HCT116 (cell line): ENCODE measurements at regions not wholly inside any gene's neighbourhood (a gene's known extent, or its start where the extent isn't known, plus 50 kb on each side); places are given as distances from the start of the nearest gene placed in this dataset.

Experiments
- ATAC-seq: fragments of 200-7000 bp; cut with Tn5 transposase; 2 replicates; pipeline ENCODE4 v1.9.1; 2020; ENCODE audit warnings: mild to moderate bottlenecking, moderate library complexity
- BruUV-seq: library from RNA; stranded (reverse); fragments of 400-500 nt; replicated peaks from 2 replicates; lab custom pipeline; 2021; lab: Mats Ljungman, UMichigan
- CTCF ChIA-PET: fragments of 300-600 bp; sonication (Branson Sonifier 250); formaldehyde crosslinking; loops from one replicate; lab custom pipeline; 2021; ENCODE audit warnings: antibody characterized with exemption; lab: Charles Lee
- POLR2A ChIA-PET: fragments of 300-600, 350-600 bp; sonication (Branson Sonifier 250); formaldehyde crosslinking; loops from one replicate; lab custom pipeline; 2021; ENCODE audit warnings: antibody characterized with exemption; lab: Charles Lee
- RAD21 ChIA-PET, 2 experiments: fragments of 300-600 bp; sonication (Branson Sonifier 250); formaldehyde crosslinking; loops; one replicate each; lab custom pipeline; 2023; ENCODE audit warnings: low total read pairs in 2 of 2; ENCODE audit not compliant: uncharacterized antibody in 2 of 2, unreplicated experiment in 2 of 2, low non-redundant PET in 1 of 2; lab: Charles Lee
- DNase-seq: peaks from one replicate; pipeline ENCODE4 v3.0.0-alpha.2; 2010; ENCODE audit warnings: low read depth, low spot score
- H2AFZ ChIP-seq: fragments of 200-600 bp; shearing (Covaris generic), sonication (generic); 2 replicates; pipeline ENCODE4 v1.6.1; 2017; ENCODE audit warnings: low read depth, mixed run types, mixed read lengths, antibody characterized with exemption, low read length; ENCODE audit not compliant: poor library complexity, severe bottlenecking
- H3K27ac ChIP-seq: 2 replicates; pipeline ENCODE4 v1.5.1; 2012; ENCODE audit warnings: low read depth, low read length
- H3K27me3 ChIP-seq: fragments of 200-600 bp; sonication (generic); 2 replicates; pipeline ENCODE4 v1.6.1; 2016; ENCODE audit warnings: mixed run types, low read length, mixed read lengths; ENCODE audit not compliant: insufficient read depth
- H3K36me3 ChIP-seq, 2 experiments: fragments of 200-500 bp in 1 of 2; fragments of 200-600 bp in 1 of 2; sonication (Bioruptor generic) in 1 of 2; sonication (generic) in 1 of 2; 2 replicates each; pipeline versions ENCODE4 v1.5.1 to v1.6.1; 2014 to 2016; ENCODE audit warnings: low read length in 2 of 2, inconsistent platforms in 1 of 2, mixed read lengths in 1 of 2, mixed run types in 1 of 2; ENCODE audit not compliant: insufficient read depth in 2 of 2, control insufficient read depth in 1 of 2
- H3K4me1 ChIP-seq, 2 experiments: fragments of 200-600 bp in 1 of 2; sonication (generic) in 1 of 2; 2 replicates each; pipeline versions ENCODE4 v1.5.1 to v1.6.1; 2012 to 2017; ENCODE audit warnings: low read length in 2 of 2, inconsistent platforms in 1 of 2, mild to moderate bottlenecking in 1 of 2, mixed read lengths in 1 of 2, mixed run types in 1 of 2, moderate library complexity in 1 of 2; ENCODE audit not compliant: insufficient read depth in 2 of 2, control insufficient read depth in 1 of 2
- H3K4me2 ChIP-seq: fragments of 200-600 bp; sonication (generic); 2 replicates; pipeline ENCODE4 v1.6.1; 2017; ENCODE audit warnings: mixed run types, low read length, mixed read lengths
- H3K4me3 ChIP-seq, 2 experiments: fragments of 200-600 bp in 1 of 2; sonication (generic) in 1 of 2; replicated peaks in 1 of 2; 2 replicates each; pipeline ENCODE4 v1.5.1; 2011 to 2016; ENCODE audit warnings: low read length in 2 of 2, control low read depth in 1 of 2, low read depth in 1 of 2, mild to moderate bottlenecking in 1 of 2, mixed read lengths in 1 of 2, mixed run types in 1 of 2
- H3K79me2 ChIP-seq: fragments of 200-600 bp; sonication (generic); 2 replicates; pipeline ENCODE4 v1.6.1; 2017; ENCODE audit warnings: mild to moderate bottlenecking, mixed run types, low read length, moderate library complexity, mixed read lengths; ENCODE audit not compliant: insufficient read depth
- H3K9ac ChIP-seq: fragments of 200-600 bp; sonication (generic); 2 replicates; pipeline ENCODE4 v1.6.1; 2016; ENCODE audit warnings: low read length, mixed read lengths
- H3K9me2 ChIP-seq: fragments of 200-600 bp; sonication (generic), shearing (Covaris generic); 2 replicates; pipeline ENCODE4 v1.6.1; 2017; ENCODE audit warnings: mixed run types, mild to moderate bottlenecking, moderate library complexity; ENCODE audit not compliant: insufficient read depth
- H3K9me3 ChIP-seq, 2 experiments: fragments of 200-500 bp in 1 of 2; fragments of 200-600 bp in 1 of 2; sonication (Bioruptor generic) in 1 of 2; sonication (generic) in 1 of 2; 2 replicates each; pipeline ENCODE4 v1.6.1; 2014 to 2017; ENCODE audit warnings: low read length in 2 of 2, mixed read lengths in 2 of 2, inconsistent platforms in 1 of 2, low read depth in 1 of 2, mild to moderate bottlenecking in 1 of 2, mixed run types in 1 of 2, moderate library complexity in 1 of 2; ENCODE audit not compliant: control insufficient read depth in 1 of 2, insufficient read depth in 1 of 2
- H4K20me1 ChIP-seq: fragments of 200-600 bp; sonication (generic), shearing (Covaris generic); 2 replicates; pipeline ENCODE4 v1.6.1; 2017; ENCODE audit warnings: mixed run types, mild to moderate bottlenecking, moderate library complexity; ENCODE audit not compliant: insufficient read depth
- ATF3 ChIP-seq: IDR thresholded peaks from 2 replicates; pipeline ENCODE4 v1.6.1; 2012
- CBX3 ChIP-seq: IDR thresholded peaks from 2 replicates; pipeline ENCODE4 v1.6.1; 2012; ENCODE audit warnings: low read depth
- CEBPB ChIP-seq: IDR thresholded peaks from 2 replicates; pipeline ENCODE4 v1.6.1; 2012; ENCODE audit warnings: low read depth
- EGR1 ChIP-seq: IDR thresholded peaks from 2 replicates; pipeline ENCODE4 v1.6.1; 2012; ENCODE audit warnings: low read depth
- ELF1 ChIP-seq: IDR thresholded peaks from 2 replicates; pipeline ENCODE4 v1.6.1; 2012; ENCODE audit warnings: low read depth, borderline replicate concordance
- EZH2 ChIP-seq: fragments of 200-600 bp; sonication (generic); IDR thresholded peaks from 2 replicates; pipeline ENCODE4 v1.6.1; 2017; ENCODE audit warnings: antibody characterized with exemption, mixed run types
- FOSL1 ChIP-seq: IDR thresholded peaks from 2 replicates; pipeline ENCODE4 v1.6.1; 2012; ENCODE audit warnings: low read depth
- JUND ChIP-seq: IDR thresholded peaks from 2 replicates; pipeline ENCODE4 v1.6.1; 2012
- POLR2A ChIP-seq: IDR thresholded peaks from 2 replicates; pipeline ENCODE4 v1.7.0; 2011; ENCODE audit warnings: borderline replicate concordance; ENCODE audit not compliant: insufficient read depth, insufficient read length; ENCODE audit errors: extremely low read depth
- POLR2AphosphoS5 ChIP-seq: IDR thresholded peaks from 2 replicates; pipeline ENCODE4 v1.6.1; 2011; ENCODE audit warnings: mild to moderate bottlenecking, low read depth, low read length, moderate library complexity
- RAD21 ChIP-seq: IDR thresholded peaks from 2 replicates; pipeline ENCODE4 v1.6.1; 2012; ENCODE audit warnings: low read depth, mild to moderate bottlenecking
- SIN3A ChIP-seq: IDR thresholded peaks from 2 replicates; pipeline ENCODE4 v1.6.1; 2012; ENCODE audit warnings: low read depth
- SP1 ChIP-seq: IDR thresholded peaks from 2 replicates; pipeline ENCODE4 v1.6.1; 2012; ENCODE audit warnings: low read depth
- SRF ChIP-seq: IDR thresholded peaks from 2 replicates; pipeline ENCODE4 v1.6.1; 2012; ENCODE audit warnings: low read depth
- TCF7L2 ChIP-seq: IDR thresholded peaks from 2 replicates; pipeline ENCODE4 v1.7.0; 2011; ENCODE audit warnings: borderline replicate concordance, inconsistent platforms; ENCODE audit not compliant: insufficient read depth, insufficient read length; ENCODE audit errors: extremely low read depth
- YY1 ChIP-seq: IDR thresholded peaks from 2 replicates; pipeline ENCODE4 v1.6.1; 2011; ENCODE audit warnings: low read length, low read depth, moderate library complexity, mild to moderate bottlenecking; ENCODE audit not compliant: insufficient replicate concordance; ENCODE audit errors: extremely low read depth
- ZBTB33 ChIP-seq: IDR thresholded peaks from 2 replicates; pipeline ENCODE4 v1.6.1; 2011; ENCODE audit warnings: mild to moderate bottlenecking, low read length, moderate library complexity; ENCODE audit not compliant: insufficient replicate concordance; ENCODE audit errors: extremely low read depth
- ZNF274 ChIP-seq: fragments of 200-500 bp; sonication (Bioruptor generic); IDR thresholded peaks from 2 replicates; pipeline ENCODE4 v1.6.1; 2014; ENCODE audit warnings: mild to moderate bottlenecking, low read depth, low read length, inconsistent platforms
- intact Hi-C: fragments of 100-400 bp; cut with micrococcal nuclease; formaldehyde crosslinking; loops from 2 replicates; pipeline ENCODE4 v1.10.0; 2022
- TF ChIP-seq, protein P1 (sequence below): IDR thresholded peaks from 2 replicates; pipeline ENCODE4 v1.6.1; 2012; ENCODE audit warnings: low read depth
- TF ChIP-seq, protein P2 (sequence below): IDR thresholded peaks from 2 replicates; pipeline ENCODE4 v1.6.1; 2012

- ATAC-seq: no peak
- CTCF ChIA-PET: no interaction called here
- H3K27ac ChIP-seq: no peak overlapping the region
- no peaks in the 10 kb centered on the region for H3K9me3 ChIP-seq
- H3K36me3 ChIP-seq: no peaks in the 10 kb centered on the region
- H4K20me1 ChIP-seq: no peaks in the 10 kb centered on the region
- BruUV-seq: no TSS peak
- H3K9ac ChIP-seq: no peak overlapping the region
- H2AFZ ChIP-seq: no peak overlapping the region
- no peaks in the 10 kb centered on the region for H3K79me2 ChIP-seq
- no peak overlapping the region for H3K4me2 ChIP-seq
- intact Hi-C loops: no loop called here
- H3K9me2 ChIP-seq: no peaks in the 10 kb centered on the region
- no peaks in the 10 kb centered on the region for H3K27me3 ChIP-seq
- no peaks in the 10 kb centered on the region for H3K4me1 ChIP-seq
- H3K4me3 ChIP-seq: no peak overlapping the region
- POLR2A ChIA-PET: no interaction called here
- no peak for TF ChIP-seq ELF1
- TF ChIP-seq EZH2: no peak
- TF ChIP-seq YY1: no peak
- no peak for TF ChIP-seq JUND
- TF ChIP-seq RAD21: no peak
- TF ChIP-seq FOSL1: no peak
- no peak for TF ChIP-seq POLR2AphosphoS5
- no peak for TF ChIP-seq SRF
- no peak for TF ChIP-seq CBX3
- TF ChIP-seq SP1: no peak
- TF ChIP-seq, protein P1, sequence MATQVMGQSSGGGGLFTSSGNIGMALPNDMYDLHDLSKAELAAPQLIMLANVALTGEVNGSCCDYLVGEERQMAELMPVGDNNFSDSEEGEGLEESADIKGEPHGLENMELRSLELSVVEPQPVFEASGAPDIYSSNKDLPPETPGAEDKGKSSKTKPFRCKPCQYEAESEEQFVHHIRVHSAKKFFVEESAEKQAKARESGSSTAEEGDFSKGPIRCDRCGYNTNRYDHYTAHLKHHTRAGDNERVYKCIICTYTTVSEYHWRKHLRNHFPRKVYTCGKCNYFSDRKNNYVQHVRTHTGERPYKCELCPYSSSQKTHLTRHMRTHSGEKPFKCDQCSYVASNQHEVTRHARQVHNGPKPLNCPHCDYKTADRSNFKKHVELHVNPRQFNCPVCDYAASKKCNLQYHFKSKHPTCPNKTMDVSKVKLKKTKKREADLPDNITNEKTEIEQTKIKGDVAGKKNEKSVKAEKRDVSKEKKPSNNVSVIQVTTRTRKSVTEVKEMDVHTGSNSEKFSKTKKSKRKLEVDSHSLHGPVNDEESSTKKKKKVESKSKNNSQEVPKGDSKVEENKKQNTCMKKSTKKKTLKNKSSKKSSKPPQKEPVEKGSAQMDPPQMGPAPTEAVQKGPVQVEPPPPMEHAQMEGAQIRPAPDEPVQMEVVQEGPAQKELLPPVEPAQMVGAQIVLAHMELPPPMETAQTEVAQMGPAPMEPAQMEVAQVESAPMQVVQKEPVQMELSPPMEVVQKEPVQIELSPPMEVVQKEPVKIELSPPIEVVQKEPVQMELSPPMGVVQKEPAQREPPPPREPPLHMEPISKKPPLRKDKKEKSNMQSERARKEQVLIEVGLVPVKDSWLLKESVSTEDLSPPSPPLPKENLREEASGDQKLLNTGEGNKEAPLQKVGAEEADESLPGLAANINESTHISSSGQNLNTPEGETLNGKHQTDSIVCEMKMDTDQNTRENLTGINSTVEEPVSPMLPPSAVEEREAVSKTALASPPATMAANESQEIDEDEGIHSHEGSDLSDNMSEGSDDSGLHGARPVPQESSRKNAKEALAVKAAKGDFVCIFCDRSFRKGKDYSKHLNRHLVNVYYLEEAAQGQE: no peak
- TF ChIP-seq TCF7L2: no peak
- no peak for TF ChIP-seq ATF3
- TF ChIP-seq, protein P2, sequence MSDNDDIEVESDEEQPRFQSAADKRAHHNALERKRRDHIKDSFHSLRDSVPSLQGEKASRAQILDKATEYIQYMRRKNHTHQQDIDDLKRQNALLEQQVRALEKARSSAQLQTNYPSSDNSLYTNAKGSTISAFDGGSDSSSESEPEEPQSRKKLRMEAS: no peak
- TF ChIP-seq CEBPB: no peak
- TF ChIP-seq ZNF274: no peak
- TF ChIP-seq POLR2A: no peak
- TF ChIP-seq EGR1: no peak
- no peak for TF ChIP-seq SIN3A
- no peak for TF ChIP-seq ZBTB33
- no peak for DNase-seq
- RAD21 ChIA-PET: no interaction called here
These were observed 581.7 kb downstream of the DIPK2A start for GRCh38 chr3:144553301-144553700.
